Upper lobe of left lung (tissue), 4 donors: ENCODE measurements at regions not wholly inside any gene's neighbourhood (a gene's known extent, or its start where the extent isn't known, plus 50 kb on each side); places are given as distances from the start of the nearest gene placed in this dataset.

ENCODE experiments used
- CTCF ChIP-seq, 6 experiments: fragments of 450-650 bp in 4 of 6; fragments of 200-600 bp in 2 of 6; sonication (generic) in 2 of 6; IDR thresholded peaks; one replicate each; pipeline ENCODE4 v1.5.1; 2016 to 2019; ENCODE audit warnings: antibody characterized with exemption in 6 of 6
- POLR2A ChIP-seq, 4 donors: fragments of 450-650 bp; IDR thresholded peaks; one replicate each; pipeline ENCODE4 v1.5.1; 2016 to 2017; ENCODE audit warnings: antibody characterized with exemption in 4 of 4, mild to moderate bottlenecking in 2 of 4
- POLR2AphosphoS5 ChIP-seq, 2 donors: sonication (generic); formaldehyde crosslinking; IDR thresholded peaks; one replicate each; pipeline ENCODE4 v1.5.1; 2017; ENCODE audit warnings: antibody characterized with exemption in 2 of 2

DNA sequence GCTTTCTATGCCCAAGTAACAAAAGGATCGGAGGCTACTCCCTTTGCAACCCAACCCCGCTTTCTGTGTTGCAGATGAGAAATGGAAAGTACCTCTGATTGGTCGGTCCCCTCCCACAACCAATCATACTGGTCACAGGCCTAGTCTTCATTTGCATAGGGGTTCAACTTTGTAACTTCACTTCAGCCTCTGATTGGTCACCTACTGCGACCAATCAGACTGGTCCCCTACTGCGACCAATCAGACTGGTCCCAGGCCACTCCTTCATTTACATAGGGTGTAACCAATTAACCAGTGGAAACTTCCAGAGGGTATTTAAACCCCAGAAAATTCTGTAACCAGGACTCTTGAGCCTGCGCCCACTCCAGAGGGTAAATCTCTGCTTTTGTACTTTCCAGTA lies 906.4 kb upstream of the TMEM132C start:
- TF ChIP-seq POLR2AphosphoS5 (IDR thresholded peaks at IDR 0.05) (no peak), POLR2A (IDR thresholded peaks at IDR 0.05) (no peak), CTCF (IDR thresholded peaks at IDR 0.05) (no peak)
